Endothelial cell (in vitro differentiated cells): ENCODE measurements at regions not wholly inside any gene's neighbourhood (a gene's known extent, or its start where the extent isn't known, plus 50 kb on each side); places are given as distances from the start of the nearest gene placed in this dataset.

ENCODE experiments used
- DNase-seq: peaks from one replicate; pipeline ENCODE4 v3.0.0; 2021; ENCODE audit warnings: low spot score
- H3K27ac Mint-ChIP-seq: one replicate; pipeline ENCODE4 v1.8.0; 2021; ENCODE audit warnings: mixed read lengths, inconsistent platforms; ENCODE audit not compliant: unreplicated experiment
- H3K27me3 Mint-ChIP-seq: one replicate; pipeline ENCODE4 v1.8.0; 2021; ENCODE audit warnings: mild to moderate bottlenecking, moderate library complexity, mixed read lengths, inconsistent platforms; ENCODE audit not compliant: unreplicated experiment
- H3K36me3 Mint-ChIP-seq: one replicate; pipeline ENCODE4 v1.8.0; 2021; ENCODE audit warnings: mild to moderate bottlenecking, low read depth, mixed read lengths, inconsistent platforms; ENCODE audit not compliant: unreplicated experiment
- H3K4me1 Mint-ChIP-seq: one replicate; pipeline ENCODE4 v1.8.0; 2021; ENCODE audit warnings: mild to moderate bottlenecking, mixed read lengths, inconsistent platforms; ENCODE audit not compliant: unreplicated experiment
- H3K4me3 Mint-ChIP-seq: one replicate; pipeline ENCODE4 v1.8.0; 2021; ENCODE audit warnings: mild to moderate bottlenecking, mixed read lengths, inconsistent platforms; ENCODE audit not compliant: unreplicated experiment
- H3K9me3 Mint-ChIP-seq: one replicate; pipeline ENCODE4 v1.8.0; 2021; ENCODE audit warnings: mixed read lengths, inconsistent platforms; ENCODE audit not compliant: unreplicated experiment
- CTCF ChIP-seq: fragments of 200-600 bp; sonication (generic); IDR thresholded peaks from one replicate; pipeline ENCODE4 v1.5.0; 2021; ENCODE audit warnings: antibody characterized with exemption; ENCODE audit not compliant: unreplicated experiment

- Mint-ChIP-seq H3K27me3 (no peaks in the 10 kb centered on the region), H3K4me3 (no peak overlapping the region), H3K9me3 (no peaks in the 10 kb centered on the region), H3K36me3 (no peaks in the 10 kb centered on the region), H3K27ac (no peak overlapping the region), H3K4me1 (no peaks in the 10 kb centered on the region)
- DNase-seq, result no peak
- no peak for TF ChIP-seq CTCF
Measured at GRCh38 chr15:39279311-39279710, 301.6 kb upstream of the THBS1 start.

DNA sequence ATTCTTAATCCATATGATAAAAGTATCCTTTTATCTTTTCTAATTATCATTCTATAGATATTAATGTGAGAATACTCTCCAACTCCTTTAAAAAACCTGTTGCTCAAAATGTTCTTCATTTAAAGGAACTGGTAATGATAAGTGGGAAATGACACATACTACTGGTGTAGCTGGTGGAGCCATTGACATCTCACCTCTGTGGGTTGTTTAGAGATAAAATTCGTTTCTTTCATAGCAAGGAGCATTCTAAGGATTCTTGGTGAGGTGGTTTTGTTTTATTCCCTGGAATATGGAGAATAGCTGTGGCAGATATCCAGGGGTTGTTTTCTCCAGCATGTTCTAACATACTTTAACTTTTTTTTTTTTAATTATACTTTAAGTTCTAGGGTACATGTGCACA lies 299.8 kb upstream of the THBS1 start:
- Mint-ChIP-seq H3K27me3 (no peaks in the 10 kb centered on the region), H3K4me3 (no peak overlapping the region), H3K36me3 (no peaks in the 10 kb centered on the region), H3K9me3 (no peaks in the 10 kb centered on the region), H3K4me1 (no peaks in the 10 kb centered on the region), H3K27ac (no peak overlapping the region)
- DNase-seq, result no peak
- no peak for TF ChIP-seq CTCF

- Mint-ChIP-seq H3K36me3 (no peaks in the 10 kb centered on the region), H3K27ac (no peak overlapping the region), H3K4me1 (peaks cover 6% of the 10 kb centered on the region), H3K9me3 (no peaks in the 10 kb centered on the region), H3K4me3 (no peak overlapping the region), H3K27me3 (no peaks in the 10 kb centered on the region)
- TF ChIP-seq CTCF, result no peak
- no peak for DNase-seq
Measured at GRCh38 chr15:39282663-39283208, 298.1 kb upstream of the THBS1 start.

DNA sequence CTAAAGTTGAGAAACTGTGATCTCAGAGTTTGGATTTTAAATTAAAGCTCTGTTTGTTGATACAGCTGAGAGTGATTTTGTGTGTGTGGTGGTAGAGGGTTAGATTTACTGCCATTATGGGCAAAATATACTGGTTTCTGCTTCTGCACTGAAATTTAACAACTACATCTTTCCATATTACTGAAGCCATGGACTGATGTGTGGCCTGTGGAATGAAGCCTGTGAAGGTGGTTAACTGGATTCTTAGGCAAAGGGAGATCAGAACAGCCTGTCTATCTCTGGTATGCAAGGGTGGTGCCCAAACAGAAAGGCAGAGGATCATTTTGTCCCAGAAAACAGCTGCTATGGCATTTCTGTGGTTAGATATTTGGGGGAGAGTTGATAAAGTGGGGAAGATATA lies 297.3 kb upstream of the THBS1 start:
- Mint-ChIP-seq H3K36me3 (no peaks in the 10 kb centered on the region), H3K27ac (no peak overlapping the region), H3K27me3 (no peaks in the 10 kb centered on the region), H3K4me1 (peaks cover 8% of the 10 kb centered on the region), H3K4me3 (no peak overlapping the region), H3K9me3 (no peaks in the 10 kb centered on the region)
- no peak for TF ChIP-seq CTCF
- no peak for DNase-seq

- Mint-ChIP-seq H3K4me3 (no peak overlapping the region), H3K27me3 (no peaks in the 10 kb centered on the region), H3K27ac (no peak overlapping the region), H3K9me3 (no peaks in the 10 kb centered on the region), H3K36me3 (no peaks in the 10 kb centered on the region), H3K4me1 (peaks cover 8% of the 10 kb centered on the region)
- DNase-seq, result no peak
- TF ChIP-seq CTCF, result no peak
Measured at GRCh38 chr15:39285071-39285470, 295.8 kb upstream of the THBS1 start.
